ENCODE measurements at regions not wholly inside any gene's neighbourhood (a gene's known extent, or its start where the extent isn't known, plus 50 kb on each side); places are given as distances from the start of the nearest gene placed in this dataset.

GRCh38 chr9:18362901-18363685 is 110.9 kb upstream of the ADAMTSL1 start:
- DNase-seq (no peak), ATAC-seq (no peak)
- no peaks in the 10 kb centered on the region for H3K27me3 ChIP-seq (ENCODE audit: low read depth)
- H3K27ac ChIP-seq = no peak overlapping the region
- H3K4me1 ChIP-seq = no peaks in the 10 kb centered on the region
- intact Hi-C loops (cut with DNase I) = no loop called here
- no peak for TF ChIP-seq CTCF (IDR thresholded peaks at IDR 0.05)
- no peak overlapping the region for H3K4me3 ChIP-seq
- no peaks in the 10 kb centered on the region for H3K36me3 ChIP-seq
- H3K9me3 ChIP-seq = no peaks in the 10 kb centered on the region

GRCh38 chr9:18365651-18366050 is 108.3 kb upstream of the ADAMTSL1 start:
- ATAC-seq (no peak), DNase-seq (no peak)
- no peaks in the 10 kb centered on the region for H3K27me3 ChIP-seq (ENCODE audit: low read depth)
- no peak overlapping the region for H3K27ac ChIP-seq
- H3K4me1 ChIP-seq = no peaks in the 10 kb centered on the region
- no peak overlapping the region for H3K4me3 ChIP-seq
- intact Hi-C loops (cut with DNase I) = no loop called here
- H3K36me3 ChIP-seq = no peaks in the 10 kb centered on the region
- H3K9me3 ChIP-seq = no peaks in the 10 kb centered on the region
- TF ChIP-seq CTCF (IDR thresholded peaks at IDR 0.05) = no peak

- Histone ChIP-seq H3K36me3 (no peaks in the 10 kb centered on the region), H3K9me3 (no peaks in the 10 kb centered on the region), H3K4me1 (no peaks in the 10 kb centered on the region), H3K27ac (no peak overlapping the region), H3K4me3 (no peak overlapping the region), H3K27me3 (ENCODE audit: low read depth) (no peaks in the 10 kb centered on the region)
- DNase-seq = no peak
- no peak for ATAC-seq
- intact Hi-C loops (cut with DNase I) = no loop called here
- no peak for TF ChIP-seq CTCF (IDR thresholded peaks at IDR 0.05)
Measured at GRCh38 chr9:18366184-18366583, 107.8 kb upstream of the ADAMTSL1 start.

GRCh38 chr9:18368206-18368605 is 105.7 kb upstream of the ADAMTSL1 start:
- no peak for TF ChIP-seq CTCF (IDR thresholded peaks at IDR 0.05)
- Histone ChIP-seq H3K9me3 (no peaks in the 10 kb centered on the region), H3K4me3 (no peak overlapping the region), H3K4me1 (no peaks in the 10 kb centered on the region), H3K27me3 (ENCODE audit: low read depth) (no peaks in the 10 kb centered on the region), H3K27ac (no peak overlapping the region), H3K36me3 (no peaks in the 10 kb centered on the region)
- DNase-seq (no peak), ATAC-seq (no peak)
- intact Hi-C loops (cut with DNase I) = no loop called here

GRCh38 chr9:18371141-18371540 is 102.8 kb upstream of the ADAMTSL1 start:
- no peak for TF ChIP-seq CTCF (IDR thresholded peaks at IDR 0.05)
- DNase-seq (no peak), ATAC-seq (no peak)
- no peaks in the 10 kb centered on the region for H3K4me1 ChIP-seq
- H3K4me3 ChIP-seq = no peak overlapping the region
- no peaks in the 10 kb centered on the region for H3K27me3 ChIP-seq (ENCODE audit: low read depth)
- H3K36me3 ChIP-seq = no peaks in the 10 kb centered on the region
- H3K9me3 ChIP-seq = no peaks in the 10 kb centered on the region
- intact Hi-C loops (cut with DNase I) = no loop called here
- no peak overlapping the region for H3K27ac ChIP-seq
